DMS 273 (cell line): ENCODE measurements at regions not wholly inside any gene's neighbourhood (a gene's known extent, or its start where the extent isn't known, plus 50 kb on each side); places are given as distances from the start of the nearest gene placed in this dataset.
A peak's percentile ranks its signal among the peaks of the same experiment; 100 is the strongest.
"Not testable (repeated sequence)": the region's sequence is repeated elsewhere in the genome, so short reads cannot be mapped to it uniquely, and the experiment has no call there.

Experiments
- DNase-seq: peaks from one replicate; lab custom pipeline; 2025; ENCODE audit not compliant: unreplicated experiment; lab: John Stamatoyannopoulos, UW

- no peak for DNase-seq
Measured at GRCh38 chr6:25150863-25151262, 128.3 kb upstream of the CARMIL1 start.

GRCh38 chr6:25153079-25153478, 126.1 kb upstream of the CARMIL1 start:
- no peak for DNase-seq

- DNase-seq: no peak
Measured at GRCh38 chr6:25154034-25154596, 125.1 kb upstream of the CARMIL1 start.

- DNase-seq: no peak
Measured at GRCh38 chr6:25155211-25155610, 124.0 kb upstream of the CARMIL1 start.

GRCh38 chr6:25156123-25156522, 123.1 kb upstream of the CARMIL1 start:
- DNase-seq: no peak

- no peak for DNase-seq
Measured at GRCh38 chr6:25157183-25157582, 122.0 kb upstream of the CARMIL1 start.

- no peak for DNase-seq
Measured at GRCh38 chr6:25157842-25158241, 121.3 kb upstream of the CARMIL1 start.

- not testable (repeated sequence) for DNase-seq
Measured at GRCh38 chr6:25160134-25160533, 119.0 kb upstream of the CARMIL1 start.

- no peak for DNase-seq
Measured at GRCh38 chr6:25165177-25165576, 114.0 kb upstream of the CARMIL1 start.

- DNase-seq: no peak
Measured at GRCh38 chr6:25165800-25166199, 113.4 kb upstream of the CARMIL1 start.

- no peak for DNase-seq
Measured at GRCh38 chr6:25166955-25167748, 112.0 kb upstream of the CARMIL1 start.

- no peak for DNase-seq
Measured at GRCh38 chr6:25167961-25168360, 111.2 kb upstream of the CARMIL1 start.

GRCh38 chr6:25168637-25169036, 110.5 kb upstream of the CARMIL1 start:
- DNase-seq: no peak

- no peak for DNase-seq
Measured at GRCh38 chr6:25169553-25169952, 109.6 kb upstream of the CARMIL1 start.

- no peak for DNase-seq
Measured at GRCh38 chr6:25169961-25170360, 109.2 kb upstream of the CARMIL1 start.

- no peak for DNase-seq
Measured at GRCh38 chr6:25170640-25171039, 108.5 kb upstream of the CARMIL1 start.

GRCh38 chr6:25171301-25171700, 107.9 kb upstream of the CARMIL1 start:
- no peak for DNase-seq

GRCh38 chr6:25172819-25173218, 106.4 kb upstream of the CARMIL1 start:
- DNase-seq: no peak

GRCh38 chr6:25173246-25173645, 105.9 kb upstream of the CARMIL1 start:
- DNase-seq: no peak

- peak; percentile 28 for DNase-seq
Measured at GRCh38 chr6:25173951-25174474, 105.2 kb upstream of the CARMIL1 start.

GRCh38 chr6:25174678-25175077, 104.5 kb upstream of the CARMIL1 start:
- no peak for DNase-seq

GRCh38 chr6:25175196-25175595, 104.0 kb upstream of the CARMIL1 start:
- DNase-seq: no peak

GRCh38 chr6:25175681-25176080, 103.5 kb upstream of the CARMIL1 start:
- DNase-seq: no peak
